Vagina (tissue), 2 donors: ENCODE measurements at regions not wholly inside any gene's neighbourhood (a gene's known extent, or its start where the extent isn't known, plus 50 kb on each side); places are given as distances from the start of the nearest gene placed in this dataset.

Experiments
- POLR2AphosphoS5 ChIP-seq, 2 donors: sonication (generic); formaldehyde crosslinking; IDR thresholded peaks; one replicate each; pipeline ENCODE4 v1.9.0; 2017; ENCODE audit warnings: antibody characterized with exemption in 2 of 2, mild to moderate bottlenecking in 2 of 2, low read depth in 1 of 2; ENCODE audit not compliant: insufficient read depth in 1 of 2
- TF ChIP-seq, protein P1 (sequence below), 3 experiments: fragments of 450-650 bp in 2 of 3; fragments of 200-600 bp in 1 of 3; sonication (generic) in 1 of 3; IDR thresholded peaks; one replicate each; pipeline ENCODE4 v1.5.1; 2017 to 2019; ENCODE audit warnings: antibody characterized with exemption in 3 of 3, mild to moderate bottlenecking in 2 of 3, moderate library complexity in 2 of 3

DNA sequence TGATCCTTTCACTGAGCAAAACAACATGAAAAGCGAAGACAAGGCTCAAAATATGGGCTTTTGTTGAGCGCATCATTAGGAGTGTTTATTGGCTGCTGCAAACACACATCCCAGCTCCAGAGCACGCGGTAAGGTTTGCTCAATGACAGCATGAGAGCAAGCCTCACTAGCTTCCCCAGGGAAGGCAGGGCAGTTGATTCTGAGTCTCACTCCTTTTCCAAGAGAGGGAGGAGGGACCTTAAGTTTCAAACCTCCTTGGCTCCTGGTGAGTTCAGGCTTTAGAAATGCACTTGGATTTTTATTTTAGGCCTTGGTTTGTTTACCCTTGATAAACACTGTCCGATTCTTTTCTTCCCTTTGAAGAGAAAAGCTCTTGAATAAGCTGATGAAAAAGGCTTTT, 69.1 kb upstream of the CACNA2D3 start:
- TF ChIP-seq, protein P1, sequence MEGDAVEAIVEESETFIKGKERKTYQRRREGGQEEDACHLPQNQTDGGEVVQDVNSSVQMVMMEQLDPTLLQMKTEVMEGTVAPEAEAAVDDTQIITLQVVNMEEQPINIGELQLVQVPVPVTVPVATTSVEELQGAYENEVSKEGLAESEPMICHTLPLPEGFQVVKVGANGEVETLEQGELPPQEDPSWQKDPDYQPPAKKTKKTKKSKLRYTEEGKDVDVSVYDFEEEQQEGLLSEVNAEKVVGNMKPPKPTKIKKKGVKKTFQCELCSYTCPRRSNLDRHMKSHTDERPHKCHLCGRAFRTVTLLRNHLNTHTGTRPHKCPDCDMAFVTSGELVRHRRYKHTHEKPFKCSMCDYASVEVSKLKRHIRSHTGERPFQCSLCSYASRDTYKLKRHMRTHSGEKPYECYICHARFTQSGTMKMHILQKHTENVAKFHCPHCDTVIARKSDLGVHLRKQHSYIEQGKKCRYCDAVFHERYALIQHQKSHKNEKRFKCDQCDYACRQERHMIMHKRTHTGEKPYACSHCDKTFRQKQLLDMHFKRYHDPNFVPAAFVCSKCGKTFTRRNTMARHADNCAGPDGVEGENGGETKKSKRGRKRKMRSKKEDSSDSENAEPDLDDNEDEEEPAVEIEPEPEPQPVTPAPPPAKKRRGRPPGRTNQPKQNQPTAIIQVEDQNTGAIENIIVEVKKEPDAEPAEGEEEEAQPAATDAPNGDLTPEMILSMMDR (IDR thresholded peaks at IDR 0.05) = no peak
- no peak for TF ChIP-seq POLR2AphosphoS5 (IDR thresholded peaks at IDR 0.05; ENCODE audit: insufficient read depth in 1 of 2, low read depth in 1 of 2)
